ENCODE measurements at regions not wholly inside any gene's neighbourhood (a gene's known extent, or its start where the extent isn't known, plus 50 kb on each side); places are given as distances from the start of the nearest gene placed in this dataset.
A peak's percentile ranks its signal among the peaks of the same experiment; 100 is the strongest.

- TF ChIP-seq, protein P1, sequence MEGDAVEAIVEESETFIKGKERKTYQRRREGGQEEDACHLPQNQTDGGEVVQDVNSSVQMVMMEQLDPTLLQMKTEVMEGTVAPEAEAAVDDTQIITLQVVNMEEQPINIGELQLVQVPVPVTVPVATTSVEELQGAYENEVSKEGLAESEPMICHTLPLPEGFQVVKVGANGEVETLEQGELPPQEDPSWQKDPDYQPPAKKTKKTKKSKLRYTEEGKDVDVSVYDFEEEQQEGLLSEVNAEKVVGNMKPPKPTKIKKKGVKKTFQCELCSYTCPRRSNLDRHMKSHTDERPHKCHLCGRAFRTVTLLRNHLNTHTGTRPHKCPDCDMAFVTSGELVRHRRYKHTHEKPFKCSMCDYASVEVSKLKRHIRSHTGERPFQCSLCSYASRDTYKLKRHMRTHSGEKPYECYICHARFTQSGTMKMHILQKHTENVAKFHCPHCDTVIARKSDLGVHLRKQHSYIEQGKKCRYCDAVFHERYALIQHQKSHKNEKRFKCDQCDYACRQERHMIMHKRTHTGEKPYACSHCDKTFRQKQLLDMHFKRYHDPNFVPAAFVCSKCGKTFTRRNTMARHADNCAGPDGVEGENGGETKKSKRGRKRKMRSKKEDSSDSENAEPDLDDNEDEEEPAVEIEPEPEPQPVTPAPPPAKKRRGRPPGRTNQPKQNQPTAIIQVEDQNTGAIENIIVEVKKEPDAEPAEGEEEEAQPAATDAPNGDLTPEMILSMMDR (conservative IDR thresholded peaks at IDR 0.05; ENCODE audit: control insufficient read depth, insufficient read depth, low read depth, low read length): no peak
- no peak overlapping the region for H3K4me3 ChIP-seq (ENCODE audit: control insufficient read depth, low read depth, low read length)
- DNase-seq (ENCODE audit: low read depth): no peak
Measured at GRCh38 chr11:83371489-83371888, 85.3 kb upstream of the CCDC90B start.

DNA sequence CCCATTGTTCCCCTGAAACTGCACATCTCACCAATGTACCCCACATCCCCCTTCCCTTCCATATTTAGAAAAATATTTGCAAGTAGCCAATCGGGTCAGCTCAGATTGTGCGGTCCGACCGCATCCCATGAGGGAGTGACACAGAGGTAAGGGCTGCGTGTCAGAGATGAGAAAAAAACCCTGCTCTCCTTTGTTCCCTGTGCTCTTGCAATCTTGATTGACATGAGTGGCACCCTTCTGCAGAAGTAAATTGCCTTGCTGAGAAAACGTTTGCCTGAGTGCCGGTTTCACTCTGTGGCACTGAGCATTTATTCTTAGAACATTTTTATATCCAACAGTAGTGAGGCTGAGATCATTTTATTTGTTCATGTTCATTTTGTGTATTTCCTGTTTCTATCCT is 81.6 kb upstream of the CCDC90B start:
- H3K4me3 ChIP-seq (ENCODE audit: control insufficient read depth, low read depth, low read length): no peak overlapping the region
- TF ChIP-seq, protein P1 (conservative IDR thresholded peaks at IDR 0.05; ENCODE audit: control insufficient read depth, insufficient read depth, low read depth, low read length): no peak
- no peak for DNase-seq (ENCODE audit: low read depth)

DNA sequence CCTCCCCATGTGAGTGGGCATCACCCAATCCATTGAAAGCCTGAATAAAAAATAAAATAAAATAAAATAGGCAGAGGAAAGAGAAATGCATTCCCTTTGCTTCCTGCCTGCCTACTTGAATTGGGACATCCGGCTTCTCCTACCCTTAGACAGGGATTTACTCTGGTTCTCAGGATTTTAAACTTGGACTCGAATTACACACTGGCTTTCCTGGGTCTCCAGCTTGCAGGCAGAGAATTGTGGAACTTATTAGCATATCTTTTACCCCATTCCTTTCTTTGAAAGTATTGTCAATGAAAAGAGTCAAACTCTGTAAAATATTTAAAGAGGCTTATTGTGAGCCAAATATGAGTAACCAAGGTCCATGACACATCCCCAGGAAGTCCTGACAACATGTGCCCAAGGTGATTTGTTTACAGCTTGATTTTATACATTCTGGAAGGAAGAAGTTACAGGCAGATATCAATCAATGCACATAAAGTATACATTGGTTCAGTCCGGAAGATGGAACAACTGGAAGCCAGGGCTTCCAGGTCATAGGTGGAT is 78.4 kb upstream of the CCDC90B start:
- TF ChIP-seq, protein P1 (conservative IDR thresholded peaks at IDR 0.05; ENCODE audit: control insufficient read depth, insufficient read depth, low read depth, low read length): no peak
- peak; percentile 1 for DNase-seq (ENCODE audit: low read depth)
- no peak overlapping the region for H3K4me3 ChIP-seq (ENCODE audit: control insufficient read depth, low read depth, low read length)

GRCh38 chr11:83363312-83363711 is 77.1 kb upstream of the CCDC90B start:
- no peak for DNase-seq (ENCODE audit: low read depth)
- TF ChIP-seq, protein P1 (conservative IDR thresholded peaks at IDR 0.05; ENCODE audit: control insufficient read depth, insufficient read depth, low read depth, low read length): no peak
- H3K4me3 ChIP-seq (ENCODE audit: control insufficient read depth, low read depth, low read length): no peak overlapping the region

DNA sequence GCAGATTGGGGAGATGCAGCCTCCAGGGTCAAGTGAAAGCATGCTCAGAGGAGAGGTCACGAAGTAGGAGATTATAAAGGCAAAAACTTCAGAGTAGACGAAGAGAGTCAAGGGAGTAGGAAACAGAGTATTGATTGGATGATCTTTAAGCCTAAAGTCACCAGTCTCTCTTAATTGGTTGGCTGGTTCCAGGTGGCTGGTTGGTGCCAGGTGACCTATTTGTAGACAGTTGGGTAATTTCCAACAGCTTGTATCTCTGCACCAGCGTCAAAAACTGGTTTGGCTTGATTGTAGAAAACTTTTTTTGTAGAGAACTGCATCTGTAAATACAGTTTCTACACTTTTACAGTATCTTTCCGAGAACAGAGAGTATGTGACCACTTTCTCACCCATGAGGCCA is 75.7 kb upstream of the CCDC90B start:
- no peak overlapping the region for H3K4me3 ChIP-seq (ENCODE audit: control insufficient read depth, low read depth, low read length)
- no peak for DNase-seq (ENCODE audit: low read depth)
- TF ChIP-seq, protein P1 (conservative IDR thresholded peaks at IDR 0.05; ENCODE audit: control insufficient read depth, insufficient read depth, low read depth, low read length): no peak

GRCh38 chr11:83355391-83355790 is 69.2 kb upstream of the CCDC90B start:
- no peak overlapping the region for H3K4me3 ChIP-seq (ENCODE audit: control insufficient read depth, low read depth, low read length)
- DNase-seq (ENCODE audit: low read depth): no peak
- TF ChIP-seq, protein P1 (conservative IDR thresholded peaks at IDR 0.05; ENCODE audit: control insufficient read depth, insufficient read depth, low read depth, low read length): no peak

DNA sequence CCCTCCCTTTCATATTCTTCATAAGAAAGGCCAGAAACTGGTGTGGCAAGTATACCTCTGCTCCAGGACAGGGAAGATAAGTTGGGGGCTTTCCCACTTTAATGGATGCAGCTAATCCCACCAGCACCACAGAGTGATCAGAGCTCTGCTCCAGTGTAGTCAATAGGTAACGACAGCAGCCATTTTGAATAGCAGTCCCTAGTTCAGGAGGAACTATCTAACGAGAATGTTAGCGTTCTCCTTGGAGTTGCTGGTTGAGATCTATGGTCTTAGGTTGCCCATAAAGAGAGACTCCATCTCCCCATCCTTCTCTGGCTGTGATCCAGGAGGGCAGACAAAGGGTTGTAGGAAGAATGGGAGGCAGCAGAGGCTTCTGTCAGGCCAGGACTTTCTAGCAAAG is 64.0 kb upstream of the CCDC90B start:
- no peak overlapping the region for H3K4me3 ChIP-seq (ENCODE audit: control insufficient read depth, low read depth, low read length)
- TF ChIP-seq, protein P1 (conservative IDR thresholded peaks at IDR 0.05; ENCODE audit: control insufficient read depth, insufficient read depth, low read depth, low read length): no peak
- DNase-seq (ENCODE audit: low read depth): no peak

Measured in fibroblast of mammary gland (primary cell).